ENCODE measurements at regions not wholly inside any gene's neighbourhood (a gene's known extent, or its start where the extent isn't known, plus 50 kb on each side); places are given as distances from the start of the nearest gene placed in this dataset.

- no peak overlapping the region for H2AFZ ChIP-seq (ENCODE audit: low read depth, low read length)
- no peaks in the 10 kb centered on the region for H3K27me3 ChIP-seq (ENCODE audit: control insufficient read depth in 2 of 2, insufficient read depth in 2 of 2, low read length in 2 of 2)
- in situ Hi-C loops (cut with MboI) = no loop called here
- no peaks in the 10 kb centered on the region for H3K4me1 ChIP-seq (replicated peaks in 1 of 2; ENCODE audit: control insufficient read depth in 2 of 2, insufficient read depth in 2 of 2, low read length in 2 of 2)
- H3K4me2 ChIP-seq (ENCODE audit: insufficient read depth, low read length) = no peak overlapping the region
- H3K79me2 ChIP-seq (ENCODE audit: control insufficient read depth, insufficient read depth, low read length) = no peaks in the 10 kb centered on the region
- ChIA-PET CTCF (ENCODE audit: low intra/inter-chr PET ratio) (no interaction called here), POLR2A (no interaction called here)
- no peaks in the 10 kb centered on the region for H3K9me3 ChIP-seq (replicated peaks; ENCODE audit: control insufficient read depth, insufficient read depth, low read depth, low read length)
- no peak overlapping the region for H3K4me3 ChIP-seq
- 2% methylated on average over 9 of the region's 9 CpGs for WGBS (ENCODE audit: insufficient coverage, low coverage, missing lambda C conversion rate)
- TF ChIP-seq ZNF431 (CRISPR knock-in tag; IDR thresholded peaks at IDR 0.05) = no peak
- no peak for TF ChIP-seq IFI16 (CRISPR knock-in tag; IDR thresholded peaks at IDR 0.05)
- TF ChIP-seq ZNF696 (CRISPR knock-in tag; conservative IDR thresholded peaks at IDR 0.05) = no peak
- TF ChIP-seq ZNF780A (CRISPR knock-in tag; IDR thresholded peaks at IDR 0.05) = no peak
- no peak for TF ChIP-seq HMG20A (CRISPR knock-in tag; conservative IDR thresholded peaks at IDR 0.05)
- no peak for TF ChIP-seq NKRF (IDR thresholded peaks at IDR 0.05; ENCODE audit: borderline replicate concordance)
- TF ChIP-seq SRSF7 (optimal IDR thresholded peaks at IDR 0.05; ENCODE audit: low read depth, low read length) = no peak
- no peak overlapping the region for H3K27ac ChIP-seq (ENCODE audit: extremely low read depth, low read depth, low read length)
- H4K20me1 ChIP-seq (replicated peaks; ENCODE audit: control insufficient read depth, insufficient read depth, low read length) = no peaks in the 10 kb centered on the region
- no TSS peak for BruUV-seq (replicated peaks)
- no peak for DNase-seq (ENCODE audit: extremely low read depth in 1 of 4, low spot score in 3 of 4)
- H3K36me3 ChIP-seq (ENCODE audit: control insufficient read depth, insufficient read depth, low read length) = no peaks in the 10 kb centered on the region
- FAIRE-seq = no peak
- no peak overlapping the region for H3K9ac ChIP-seq (ENCODE audit: insufficient read depth in 1 of 2, low read depth in 2 of 2, low read length in 2 of 2)
- no peaks in the 10 kb centered on the region for H3K9me1 ChIP-seq (ENCODE audit: control insufficient read depth, insufficient read depth, low read length)
- no peak for ATAC-seq
- intact Hi-C loops (cut with micrococcal nuclease) = no loop called here
Measured at GRCh38 chr1:163672976-163673758, 351.4 kb downstream of the NUF2 start.

Data from K562 (cell line).